ENCODE measurements at regions not wholly inside any gene's neighbourhood (a gene's known extent, or its start where the extent isn't known, plus 50 kb on each side); places are given as distances from the start of the nearest gene placed in this dataset.
"Not testable (repeated sequence)": the region's sequence is repeated elsewhere in the genome, so short reads cannot be mapped to it uniquely, and the experiment has no call there.

DNA sequence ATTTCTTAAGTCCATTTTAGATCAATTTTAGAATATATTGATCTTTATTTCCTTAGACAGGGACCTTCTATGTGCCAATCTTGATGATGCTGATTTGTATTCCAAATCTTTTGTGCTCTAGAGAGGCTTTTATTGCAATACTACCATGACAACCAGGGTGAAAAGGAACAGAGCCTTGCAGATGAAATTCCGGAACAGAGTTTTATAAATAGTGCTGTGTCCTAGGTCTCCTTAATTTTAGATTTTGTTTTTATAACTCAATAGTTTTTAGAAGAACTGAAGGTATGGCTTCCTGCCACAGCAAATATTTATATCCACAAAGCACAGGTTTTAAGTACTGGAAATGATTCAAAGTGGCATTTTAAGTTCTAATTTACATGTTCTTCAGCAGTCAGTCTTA, 160.2 kb downstream of the PMAIP1 start:
- no peak for DNase-seq

DNA sequence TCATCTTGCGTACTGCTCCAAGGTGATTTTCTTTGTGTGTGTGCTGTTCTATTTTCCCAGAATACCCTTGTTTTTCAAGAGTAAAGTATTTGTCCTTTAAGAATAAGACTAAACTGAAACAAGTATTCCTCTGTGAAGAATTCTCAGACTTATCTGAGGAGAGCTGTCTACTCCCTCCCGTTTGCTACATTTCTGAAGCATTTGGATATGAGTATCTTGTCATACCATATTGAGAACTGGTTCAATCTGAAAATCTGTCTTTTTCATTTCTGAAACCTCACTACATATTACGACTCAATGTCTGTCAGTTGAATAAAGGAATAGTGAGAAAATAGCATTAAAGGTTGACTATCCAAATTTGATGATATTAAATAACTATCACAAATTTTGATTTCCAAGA, 159.4 kb downstream of the PMAIP1 start:
- DNase-seq = no peak

DNA sequence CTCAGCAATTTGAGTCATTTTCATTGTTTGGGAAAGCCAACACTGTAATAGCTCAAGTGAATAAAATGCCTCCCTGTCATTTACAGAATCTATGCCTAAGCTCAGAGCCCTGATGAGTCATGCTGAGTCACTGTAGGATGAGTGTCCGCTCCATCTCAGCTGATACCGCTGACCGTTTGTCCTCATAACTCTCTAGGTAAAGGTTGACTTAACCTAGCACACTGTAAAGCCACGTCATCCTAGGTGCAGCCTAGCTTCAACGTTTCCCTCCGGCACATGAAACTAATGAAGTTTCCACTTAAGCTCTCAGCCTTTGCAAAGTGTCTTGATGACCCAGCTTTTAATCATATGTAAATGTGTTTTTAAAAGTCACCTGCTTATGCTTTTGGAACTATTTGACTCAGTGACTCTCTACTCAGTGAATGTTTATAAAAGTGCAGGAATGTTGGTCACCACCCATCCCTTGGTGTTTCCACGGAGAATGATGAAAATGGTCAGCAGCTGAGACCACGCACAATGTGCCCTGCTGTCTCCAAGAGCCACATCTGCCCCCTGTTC, 154.0 kb downstream of the PMAIP1 start:
- DNase-seq = no peak

DNA sequence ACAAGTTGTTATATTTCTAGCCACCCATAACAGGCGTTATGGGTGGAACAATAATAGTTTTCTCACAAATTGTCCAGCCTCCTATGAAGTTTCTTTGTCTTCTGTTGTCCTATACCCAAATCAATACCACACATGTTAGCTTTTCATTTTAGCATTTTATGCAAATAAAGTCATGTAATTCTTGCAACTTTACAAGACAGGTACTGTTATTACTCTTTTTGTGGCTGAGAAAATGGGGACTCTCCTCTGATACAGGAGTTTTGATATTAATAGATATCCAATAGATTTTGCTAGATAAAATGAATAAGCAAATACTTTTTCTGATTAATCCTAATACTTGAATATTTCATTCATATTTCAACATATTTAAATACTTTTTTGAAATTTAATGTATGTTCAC, 151.0 kb downstream of the PMAIP1 start:
- DNase-seq = no peak

DNA sequence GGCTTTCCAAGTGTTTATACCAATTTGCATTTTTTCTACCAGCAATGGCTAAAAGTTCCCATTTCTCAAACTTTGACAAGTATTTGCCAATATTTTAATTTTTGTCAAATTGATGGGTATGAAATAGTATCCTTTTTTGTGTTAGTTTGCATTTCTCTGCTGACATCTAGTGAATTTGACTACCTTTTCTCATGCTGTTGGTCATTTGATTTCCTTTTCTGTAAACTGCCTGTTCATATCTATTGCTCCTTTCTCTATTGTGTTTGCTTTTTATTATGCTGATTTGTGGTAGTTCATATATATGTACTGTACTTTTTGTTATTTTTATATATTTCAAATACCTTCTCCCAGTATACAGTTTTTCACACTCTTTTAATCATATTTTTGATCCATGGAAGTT, 149.4 kb downstream of the PMAIP1 start:
- no peak for DNase-seq

DNA sequence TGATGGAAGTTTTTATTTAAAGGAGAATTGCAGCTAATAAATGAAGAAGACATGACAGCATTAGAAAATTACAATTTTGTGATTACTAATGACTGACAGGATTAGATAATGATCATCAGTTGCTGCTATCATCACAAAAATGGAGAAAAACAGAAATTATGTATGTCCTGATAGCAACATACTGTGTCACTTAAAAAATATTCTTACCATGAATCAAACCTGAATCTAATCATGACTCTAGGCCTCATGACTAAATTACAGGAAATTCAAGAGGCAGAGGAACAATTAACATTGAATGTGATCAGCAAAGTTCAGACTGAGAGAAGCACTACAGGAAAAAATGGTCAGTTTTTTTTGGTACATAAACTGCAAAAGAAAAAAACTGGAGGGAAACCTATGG, 147.8 kb downstream of the PMAIP1 start:
- DNase-seq = no peak

DNA sequence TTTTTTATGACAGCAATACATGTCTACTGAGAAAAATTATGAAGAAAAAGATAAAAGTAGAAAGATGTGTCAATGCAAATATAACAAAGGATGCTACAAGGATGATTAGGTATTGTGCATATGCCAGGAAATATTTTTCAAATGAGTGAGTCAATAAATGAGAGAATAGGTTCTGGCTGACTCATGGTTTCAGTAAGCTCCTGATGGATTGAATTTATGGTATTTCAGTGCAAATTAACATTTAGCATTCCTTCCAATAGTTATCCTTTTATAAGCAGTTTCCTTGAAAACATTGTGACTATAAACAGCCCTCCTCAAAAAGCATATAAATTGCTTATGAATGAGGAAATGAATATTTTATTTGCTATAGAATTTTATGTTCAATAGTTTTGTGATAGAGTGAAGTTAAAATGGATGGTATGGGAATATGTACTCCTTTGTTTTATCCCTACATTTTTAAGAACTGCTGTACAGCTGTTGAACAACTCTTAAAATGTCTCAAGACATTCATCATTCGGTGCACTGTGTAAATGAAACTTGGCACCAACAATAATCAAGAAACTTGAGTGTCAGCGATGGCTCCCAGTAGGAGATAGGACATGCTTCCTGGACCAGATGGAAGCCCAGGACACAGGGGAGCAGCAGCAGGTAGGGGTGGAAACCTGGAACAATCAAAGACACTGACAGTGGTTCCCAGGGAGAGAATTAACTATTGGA, 144.7 kb downstream of the PMAIP1 start:
- DNase-seq = no peak

DNA sequence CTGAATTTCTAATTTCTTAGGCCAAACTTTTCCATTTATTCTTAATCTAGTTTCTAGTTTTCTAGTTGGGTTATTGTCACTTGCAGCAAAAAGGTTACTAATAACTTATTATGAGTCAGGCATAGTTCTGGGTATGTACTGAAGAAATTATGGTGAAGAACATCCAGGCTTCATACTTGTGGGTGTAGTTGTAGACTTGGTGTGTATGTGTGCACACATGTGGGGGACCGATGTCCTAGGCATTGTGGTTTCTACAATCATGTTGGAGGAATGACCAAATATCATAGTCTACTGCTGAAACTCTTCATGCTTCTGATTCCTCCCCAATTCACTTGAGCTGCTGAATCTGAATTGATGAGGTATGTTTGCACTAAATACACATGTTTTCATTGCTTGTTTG, 141.2 kb downstream of the PMAIP1 start:
- no peak for DNase-seq

DNA sequence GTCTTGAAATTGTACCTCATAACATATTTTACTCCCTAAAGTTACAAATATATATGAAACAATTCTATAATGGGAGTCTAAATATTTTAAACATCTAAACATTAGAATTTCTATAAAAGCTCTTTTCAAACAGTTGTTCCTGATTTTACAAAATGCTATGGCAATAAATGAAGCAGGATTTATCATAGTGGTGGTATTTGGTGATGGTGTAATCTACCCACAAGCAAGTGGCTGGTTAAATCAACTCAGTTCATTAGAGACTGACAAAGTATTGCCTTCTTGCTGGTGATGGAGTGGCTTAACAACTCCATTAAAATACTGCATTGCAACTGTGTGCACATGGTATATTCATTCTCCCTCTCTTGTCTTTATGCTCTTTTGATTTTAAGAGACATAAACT, 138.9 kb downstream of the PMAIP1 start:
- DNase-seq = no peak

DNA sequence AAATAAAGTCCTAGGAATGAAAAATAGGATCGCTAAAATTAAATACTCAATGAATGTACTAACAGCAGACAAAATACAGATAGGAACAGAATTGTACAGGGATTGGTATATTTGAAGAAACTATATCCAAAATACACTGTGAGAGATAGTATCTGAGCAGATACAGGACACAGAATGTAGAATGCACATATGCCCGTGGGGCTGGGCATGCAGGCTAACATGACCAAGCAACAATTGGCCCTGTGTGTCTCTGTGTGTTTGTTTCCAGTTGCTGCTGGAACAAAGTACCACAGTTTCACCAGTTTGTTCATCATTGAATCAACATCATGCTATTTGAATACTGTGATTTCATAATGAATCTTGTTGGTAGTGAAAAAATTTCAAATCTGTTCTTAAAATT, 127.6 kb downstream of the PMAIP1 start:
- no peak for DNase-seq

DNA sequence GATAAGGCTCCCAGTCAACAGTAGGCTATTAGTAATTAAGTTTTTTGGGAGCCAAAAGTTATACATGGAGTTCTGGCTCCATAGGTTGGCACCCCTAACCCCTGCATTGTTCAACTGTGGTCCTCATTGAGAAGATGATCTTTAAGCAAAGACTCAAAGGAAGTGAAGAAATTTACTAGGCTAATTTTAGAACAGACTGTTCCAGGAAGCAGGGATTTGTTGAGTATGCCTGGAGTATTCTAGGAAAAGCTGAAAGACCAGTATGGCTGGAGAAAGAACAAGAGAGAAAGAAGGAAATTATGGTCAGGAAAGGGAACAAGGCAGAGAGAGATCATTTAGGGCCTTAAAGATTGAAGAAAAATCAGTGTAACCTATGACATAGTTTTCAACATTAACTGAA, 125.1 kb downstream of the PMAIP1 start:
- no peak for DNase-seq

DNA sequence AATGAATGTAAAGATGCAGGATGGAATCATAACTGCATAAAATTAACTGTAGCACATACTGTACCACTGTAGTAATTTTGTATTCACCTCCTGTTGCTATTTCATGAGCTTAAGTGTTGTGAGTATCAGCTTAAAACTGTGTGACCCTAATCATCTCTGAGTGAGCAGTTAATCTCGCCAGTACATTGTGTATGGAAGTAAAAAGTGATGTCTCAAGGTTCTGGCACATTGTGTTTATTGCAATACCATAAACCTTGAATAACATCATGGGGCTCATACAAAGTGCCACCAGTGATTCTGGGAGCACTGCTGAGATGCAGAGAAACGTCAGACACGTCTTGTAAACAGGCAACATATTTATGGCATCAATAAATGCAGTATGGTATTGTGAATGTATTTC, 124.5 kb downstream of the PMAIP1 start:
- DNase-seq = no peak

DNA sequence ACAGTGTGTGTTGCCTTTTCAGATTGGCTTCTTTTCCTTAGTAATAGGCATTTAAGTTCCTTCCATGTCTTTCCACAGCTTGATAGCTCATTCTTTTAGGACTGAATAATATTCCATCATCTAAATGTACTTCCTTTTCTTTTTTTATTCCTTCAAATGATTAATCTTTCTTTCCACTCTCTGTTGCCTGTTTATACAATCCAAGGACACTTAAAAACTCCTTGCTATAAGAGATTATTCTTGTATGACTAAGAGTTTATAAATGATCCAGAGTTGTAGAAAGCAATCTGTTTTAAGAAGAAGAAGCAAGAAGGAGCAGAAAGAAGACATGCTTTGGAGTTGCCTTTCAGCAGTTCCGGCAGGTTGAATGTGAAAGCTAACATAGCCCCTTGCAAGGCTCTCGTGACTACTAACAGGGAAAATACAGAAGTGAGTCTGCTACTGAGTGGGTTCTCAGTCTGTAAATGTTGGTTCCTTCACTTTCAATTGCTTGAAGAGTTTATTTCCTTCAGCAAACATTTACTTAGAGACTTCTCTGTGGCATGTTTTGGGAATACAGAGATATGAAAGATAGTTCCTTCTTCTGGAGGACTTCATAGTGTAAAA, 123.0 kb downstream of the PMAIP1 start:
- no peak for DNase-seq

DNA sequence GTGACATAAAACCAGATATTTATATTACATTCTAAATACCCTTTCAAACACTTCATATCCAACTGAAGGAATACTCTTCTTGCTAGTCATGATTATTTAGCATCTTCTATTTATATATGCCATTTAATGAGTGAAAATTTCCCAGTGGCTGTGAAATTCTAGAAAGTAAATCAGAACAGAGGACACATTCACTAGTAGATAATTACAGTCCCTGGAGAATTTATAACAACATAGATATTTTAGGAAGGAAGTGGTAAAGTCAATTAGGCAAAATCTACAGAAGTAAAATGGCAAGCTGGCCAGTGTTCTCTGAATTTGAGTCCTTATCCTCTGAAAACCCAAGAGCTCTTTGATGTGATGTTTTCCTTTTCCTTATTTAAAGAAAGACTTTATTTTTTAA, 121.8 kb downstream of the PMAIP1 start:
- no peak for DNase-seq

DNA sequence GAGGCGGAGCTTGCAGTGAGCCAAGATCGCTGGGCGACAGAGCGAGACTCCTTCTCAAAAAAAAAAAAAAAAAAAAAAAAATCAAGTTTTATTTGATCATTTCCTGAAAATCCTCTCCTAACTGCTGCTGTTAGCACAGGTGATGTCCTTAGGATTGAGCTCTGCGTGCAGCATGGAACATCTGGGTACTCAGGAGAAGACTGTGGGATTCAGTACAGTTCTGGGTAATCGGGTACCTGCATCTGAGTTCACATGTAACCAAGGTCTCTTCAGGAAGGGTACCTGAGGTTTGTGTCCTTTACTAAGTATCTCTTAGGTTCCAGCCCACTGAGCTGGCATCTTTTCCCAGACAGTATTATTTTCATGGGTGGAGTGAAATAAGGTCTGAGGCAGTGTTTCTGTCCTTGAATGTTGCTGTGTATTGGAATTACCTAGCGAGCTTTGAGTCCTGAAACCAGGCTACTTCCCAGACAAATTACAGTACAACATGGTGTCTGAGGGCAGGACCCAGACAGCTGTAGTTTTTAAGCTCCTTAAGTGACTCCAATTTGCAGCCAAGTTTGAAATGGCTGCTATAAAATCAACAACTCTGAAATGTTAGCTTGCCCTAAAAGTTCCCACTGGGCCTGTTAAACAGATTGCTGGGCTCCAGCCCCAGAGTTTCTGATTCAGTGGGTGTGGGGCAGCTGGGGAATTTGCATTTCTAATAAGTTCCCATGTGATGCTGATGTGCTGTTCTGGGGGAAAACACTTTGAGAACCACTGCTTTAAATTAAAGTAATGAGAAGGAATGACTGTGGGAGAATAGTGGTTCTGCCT, 120.5 kb downstream of the PMAIP1 start:
- no peak for DNase-seq

DNA sequence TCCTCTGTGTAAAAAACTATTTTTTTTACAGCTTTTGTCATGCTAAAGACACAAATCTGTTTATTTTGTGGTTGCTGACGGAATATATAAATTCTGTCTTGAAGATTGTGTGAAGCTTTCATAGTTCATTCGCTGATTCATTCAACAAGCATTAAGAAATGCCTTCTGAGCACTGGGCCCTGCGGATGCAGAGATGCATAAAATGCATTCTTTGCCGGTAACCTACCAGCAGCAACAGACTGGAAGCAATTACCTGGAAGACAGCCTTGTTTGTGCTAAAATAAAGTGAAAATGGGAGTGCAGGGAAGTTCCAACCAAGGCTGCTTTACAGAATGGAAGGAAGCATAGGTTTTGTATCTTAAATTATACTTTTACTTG, 119.7 kb downstream of the PMAIP1 start:
- DNase-seq = no peak

DNA sequence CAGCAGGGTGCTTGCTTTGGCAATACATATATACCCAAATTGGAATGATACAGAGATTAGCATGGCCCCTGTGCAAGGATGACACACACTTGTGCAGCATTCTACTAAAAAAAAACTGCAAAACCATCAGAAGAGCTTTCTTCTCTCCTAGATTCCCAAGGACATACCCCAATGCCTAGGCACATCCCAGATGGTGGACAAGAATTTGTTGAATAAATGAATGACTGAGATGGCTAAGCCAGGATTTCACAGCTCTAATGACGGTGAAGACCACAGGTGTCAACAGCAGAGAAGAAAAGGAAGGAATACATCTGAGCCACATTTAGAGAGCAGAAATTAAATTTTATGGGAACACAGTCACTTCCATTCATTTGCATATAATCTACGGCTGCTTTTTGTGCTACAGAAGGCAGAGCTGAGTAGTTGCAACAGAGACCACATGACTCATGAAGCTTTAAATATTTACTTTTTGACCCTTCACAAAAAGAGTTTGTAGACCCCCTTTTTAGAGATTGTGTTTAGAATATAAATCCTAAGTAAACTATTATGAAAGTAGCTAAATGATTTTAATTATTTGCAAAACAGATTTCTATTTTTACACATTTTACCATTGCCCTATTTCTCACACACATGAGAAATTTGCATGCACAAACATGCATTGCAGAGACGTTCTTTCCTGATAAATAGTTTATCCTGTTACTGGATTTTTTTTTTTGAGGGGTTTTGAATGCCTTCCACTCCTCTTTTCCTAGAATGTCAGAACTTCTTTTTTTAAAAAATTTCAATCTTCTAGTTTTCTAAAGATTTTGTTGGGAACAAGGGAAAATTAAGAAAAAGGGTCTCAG, 119.0 kb downstream of the PMAIP1 start:
- no peak for DNase-seq

DNA sequence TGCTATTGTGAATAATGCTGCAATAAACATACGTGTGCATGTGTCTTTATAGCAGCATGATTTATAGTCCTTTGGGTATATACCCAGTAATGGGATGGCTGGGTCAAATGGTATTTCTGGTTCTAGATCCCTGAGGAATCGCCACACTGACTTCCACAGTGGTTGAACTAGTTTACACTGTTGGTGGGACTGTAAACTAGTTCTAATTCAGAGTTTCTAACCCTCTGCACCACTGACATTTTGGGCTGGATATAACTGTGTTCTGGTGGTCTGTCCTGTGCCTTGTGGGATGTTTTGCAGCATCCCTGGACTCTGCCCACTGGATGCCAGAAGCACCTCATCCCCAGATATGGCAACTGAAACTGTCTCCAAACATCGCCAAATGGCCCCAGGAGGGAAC, 118.3 kb downstream of the PMAIP1 start:
- DNase-seq = not testable (repeated sequence)

DNA sequence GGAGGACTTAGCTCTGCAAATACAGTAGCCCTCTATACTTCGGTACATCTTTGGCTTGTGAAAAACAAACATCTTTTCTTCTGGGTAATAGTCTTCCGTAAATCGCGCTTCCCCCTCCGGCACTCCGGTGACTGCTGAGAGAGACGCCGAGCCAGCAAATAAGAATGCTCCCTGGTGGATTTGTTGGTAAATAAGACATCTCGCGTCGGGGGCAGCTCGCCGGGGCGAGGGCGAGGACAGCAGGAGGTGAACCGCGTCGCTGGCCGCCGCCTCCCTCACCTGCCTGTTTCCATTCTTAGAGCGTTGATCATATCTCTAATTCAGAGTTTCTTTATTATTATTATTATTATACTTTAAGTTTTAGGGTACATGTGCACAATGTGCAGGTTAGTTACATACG, 117.6 kb downstream of the PMAIP1 start:
- no peak for DNase-seq

DNA sequence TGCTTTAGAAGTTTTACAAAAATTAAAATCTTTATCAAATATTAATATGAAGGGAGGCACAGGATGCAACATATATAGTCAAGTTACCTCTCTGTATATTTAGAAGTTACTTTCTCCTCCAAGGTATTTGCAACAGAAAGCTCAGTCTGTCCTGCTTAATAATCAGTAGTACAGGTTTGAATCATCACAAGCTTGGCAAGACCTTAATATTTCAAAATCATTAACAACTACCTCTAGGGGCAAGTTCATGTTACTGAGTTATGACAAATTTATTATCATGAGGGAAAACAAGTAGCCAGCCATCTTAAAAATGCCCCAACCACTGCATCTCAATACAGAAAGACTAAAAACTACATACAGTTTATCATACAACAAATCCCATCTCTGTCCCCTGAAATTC, 116.0 kb downstream of the PMAIP1 start:
- not testable (repeated sequence) for DNase-seq

DNA sequence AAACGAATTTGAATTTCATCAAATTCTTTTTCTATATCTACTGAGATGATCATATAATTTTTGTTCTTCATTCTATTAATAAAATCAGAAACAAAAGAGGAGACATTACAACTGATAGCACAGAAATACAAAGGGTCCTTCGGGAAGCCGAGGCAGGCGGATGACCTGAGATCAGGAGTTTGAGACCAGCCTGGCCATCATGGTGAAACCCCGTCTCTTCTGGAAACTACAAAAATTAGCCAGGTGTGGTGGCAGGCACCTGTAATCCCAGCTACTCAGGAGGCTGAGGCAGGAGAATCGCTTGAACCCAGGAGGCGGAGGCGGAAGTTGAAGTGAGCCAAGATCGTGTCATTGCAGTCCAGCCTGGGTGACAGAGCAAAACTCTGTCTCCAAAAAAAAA, 113.4 kb downstream of the PMAIP1 start:
- not testable (repeated sequence) for DNase-seq

DNA sequence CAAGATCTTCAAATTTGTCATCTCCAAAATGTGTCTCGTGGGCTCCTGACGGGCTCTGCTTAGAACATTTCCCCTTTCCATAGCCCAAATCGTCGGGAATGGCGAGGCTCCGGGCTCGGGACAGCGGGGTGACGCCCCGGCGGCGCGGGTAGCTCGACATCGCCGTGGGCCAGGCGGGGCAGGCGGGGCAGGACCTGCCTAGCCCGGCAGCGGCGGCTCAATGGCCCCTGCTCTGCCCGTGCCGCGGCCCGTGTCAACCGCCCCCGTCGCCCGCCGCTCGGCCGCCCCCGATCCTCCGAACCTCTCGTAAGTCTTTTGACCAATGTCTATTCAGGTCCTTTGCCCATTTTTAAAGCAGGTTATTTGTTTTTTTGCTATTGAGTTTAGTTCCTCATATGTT, 111.2 kb downstream of the PMAIP1 start:
- DNase-seq = no peak

DNA sequence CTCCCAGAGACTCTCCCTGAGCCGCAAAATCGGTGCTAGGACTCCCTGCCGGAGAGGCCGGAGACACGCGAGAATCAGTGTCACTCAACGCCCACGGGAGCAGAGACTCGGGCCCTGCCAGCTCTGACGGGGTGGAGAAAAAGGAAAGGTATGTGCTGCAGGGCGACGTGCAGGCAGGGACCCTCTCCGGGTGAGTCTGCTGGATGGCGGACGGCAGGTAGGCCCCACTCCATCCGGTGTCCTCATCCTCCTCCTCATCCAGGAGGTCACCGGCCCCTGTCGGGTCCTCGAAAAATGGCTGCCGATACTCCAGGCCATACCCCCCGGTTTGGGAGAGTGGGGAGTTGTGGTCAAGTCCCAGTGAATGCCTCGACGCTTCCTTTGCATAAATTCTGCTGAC, 110.7 kb downstream of the PMAIP1 start:
- no peak for DNase-seq
